Bronchial epithelial cell (primary cell): ENCODE measurements at regions not wholly inside any gene's neighbourhood (a gene's known extent, or its start where the extent isn't known, plus 50 kb on each side); places are given as distances from the start of the nearest gene placed in this dataset.

Experiments
- DNase-seq: peaks from one replicate; pipeline ENCODE4 v3.0.0-alpha.2; 2010; ENCODE audit warnings: low read depth
- FAIRE-seq: peaks from 2 replicates; lab custom pipeline; 2011; peaks lifted over from hg19 to GRCh38; lab: Jason Lieb, UNC
- H3K27me3 ChIP-seq: 2 replicates; pipeline ENCODE4 v1.5.1; 2011; ENCODE audit warnings: low read length; ENCODE audit not compliant: control insufficient read depth, insufficient read depth
- H3K36me3 ChIP-seq: 2 replicates; pipeline ENCODE4 v1.5.1; 2011; ENCODE audit warnings: low read length; ENCODE audit not compliant: control insufficient read depth, insufficient read depth
- H3K4me3 ChIP-seq: 2 replicates; pipeline ENCODE4 v1.5.1; 2011; ENCODE audit warnings: mild to moderate bottlenecking, low read depth, low read length, control low read depth
- TF ChIP-seq, protein P1 (sequence below): IDR thresholded peaks from 2 replicates; pipeline ENCODE4 v1.5.1; 2011; ENCODE audit warnings: mild to moderate bottlenecking, moderate library complexity, low read length, control low read depth, inconsistent platforms; ENCODE audit not compliant: insufficient read depth, severe bottlenecking

DNA sequence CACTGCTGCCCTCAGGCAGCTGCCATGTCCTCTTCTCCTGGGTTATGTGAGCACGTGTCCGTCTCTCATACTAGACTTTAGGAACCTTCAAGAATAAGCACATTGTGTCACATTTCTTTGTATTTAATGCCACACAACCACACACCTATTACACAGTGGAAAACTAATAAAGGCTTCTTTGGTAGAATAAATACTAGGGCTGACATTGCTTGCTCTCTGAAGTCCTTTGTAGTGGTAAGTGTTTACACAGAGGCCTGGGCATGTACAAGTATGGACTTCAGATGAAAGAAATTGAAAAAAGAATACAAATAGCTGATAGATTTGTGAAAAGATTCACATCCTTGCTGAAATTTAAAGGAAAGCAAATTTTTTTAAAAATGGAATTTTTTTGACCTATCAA, 188.1 kb upstream of the CCL2 start:
- no peak for DNase-seq
- Histone ChIP-seq H3K27me3 (no peaks in the 10 kb centered on the region), H3K36me3 (no peaks in the 10 kb centered on the region), H3K4me3 (no peak overlapping the region)
- FAIRE-seq = no peak
- TF ChIP-seq, protein P1, sequence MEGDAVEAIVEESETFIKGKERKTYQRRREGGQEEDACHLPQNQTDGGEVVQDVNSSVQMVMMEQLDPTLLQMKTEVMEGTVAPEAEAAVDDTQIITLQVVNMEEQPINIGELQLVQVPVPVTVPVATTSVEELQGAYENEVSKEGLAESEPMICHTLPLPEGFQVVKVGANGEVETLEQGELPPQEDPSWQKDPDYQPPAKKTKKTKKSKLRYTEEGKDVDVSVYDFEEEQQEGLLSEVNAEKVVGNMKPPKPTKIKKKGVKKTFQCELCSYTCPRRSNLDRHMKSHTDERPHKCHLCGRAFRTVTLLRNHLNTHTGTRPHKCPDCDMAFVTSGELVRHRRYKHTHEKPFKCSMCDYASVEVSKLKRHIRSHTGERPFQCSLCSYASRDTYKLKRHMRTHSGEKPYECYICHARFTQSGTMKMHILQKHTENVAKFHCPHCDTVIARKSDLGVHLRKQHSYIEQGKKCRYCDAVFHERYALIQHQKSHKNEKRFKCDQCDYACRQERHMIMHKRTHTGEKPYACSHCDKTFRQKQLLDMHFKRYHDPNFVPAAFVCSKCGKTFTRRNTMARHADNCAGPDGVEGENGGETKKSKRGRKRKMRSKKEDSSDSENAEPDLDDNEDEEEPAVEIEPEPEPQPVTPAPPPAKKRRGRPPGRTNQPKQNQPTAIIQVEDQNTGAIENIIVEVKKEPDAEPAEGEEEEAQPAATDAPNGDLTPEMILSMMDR = no peak

DNA sequence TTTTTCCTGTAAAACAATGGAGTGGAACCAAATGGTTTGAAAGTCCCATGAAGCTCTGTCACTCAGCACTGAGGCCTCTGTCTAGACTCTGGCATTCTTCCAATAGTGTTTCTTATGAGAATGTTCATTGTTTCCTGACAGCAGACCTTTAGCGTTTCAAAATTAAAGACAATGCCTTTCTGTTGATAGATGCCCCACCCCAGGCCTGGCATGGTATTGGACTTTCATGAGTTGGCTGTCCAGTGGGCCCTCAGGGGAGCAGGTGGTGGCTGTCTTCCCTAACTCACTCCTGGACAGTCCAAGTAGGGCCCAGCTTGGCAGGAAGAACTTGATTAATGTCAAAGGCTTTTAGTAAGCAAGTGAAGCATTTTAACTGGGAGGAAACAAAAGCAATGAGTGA, 186.5 kb upstream of the CCL2 start:
- DNase-seq (no peak), FAIRE-seq (no peak)
- Histone ChIP-seq H3K4me3 (no peak overlapping the region), H3K27me3 (no peaks in the 10 kb centered on the region), H3K36me3 (no peaks in the 10 kb centered on the region)
- TF ChIP-seq, protein P1 = no peak

DNA sequence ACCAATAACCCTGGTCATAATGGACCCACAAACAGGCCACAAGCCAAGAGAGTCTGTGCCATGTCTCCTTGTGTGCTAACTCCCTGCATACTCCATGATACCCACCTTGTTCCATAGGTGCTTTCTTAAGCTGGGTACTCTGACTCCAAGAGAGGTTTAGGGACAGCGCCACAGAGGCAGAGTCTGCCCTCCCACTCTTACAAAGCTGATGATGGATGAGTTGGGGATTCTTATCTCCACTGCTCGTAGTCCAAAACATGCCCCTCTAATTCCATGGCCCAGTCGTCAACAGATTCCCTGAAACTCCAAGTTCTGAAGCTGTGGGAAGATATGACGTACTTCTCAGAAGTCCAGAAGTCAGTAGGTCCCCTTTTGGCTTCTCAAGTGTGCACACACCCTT, 184.4 kb upstream of the CCL2 start:
- no peak overlapping the region for H3K4me3 ChIP-seq
- FAIRE-seq (no peak), DNase-seq (no peak)
- TF ChIP-seq, protein P1 = no peak
- no peaks in the 10 kb centered on the region for H3K27me3 ChIP-seq
- no peaks in the 10 kb centered on the region for H3K36me3 ChIP-seq

DNA sequence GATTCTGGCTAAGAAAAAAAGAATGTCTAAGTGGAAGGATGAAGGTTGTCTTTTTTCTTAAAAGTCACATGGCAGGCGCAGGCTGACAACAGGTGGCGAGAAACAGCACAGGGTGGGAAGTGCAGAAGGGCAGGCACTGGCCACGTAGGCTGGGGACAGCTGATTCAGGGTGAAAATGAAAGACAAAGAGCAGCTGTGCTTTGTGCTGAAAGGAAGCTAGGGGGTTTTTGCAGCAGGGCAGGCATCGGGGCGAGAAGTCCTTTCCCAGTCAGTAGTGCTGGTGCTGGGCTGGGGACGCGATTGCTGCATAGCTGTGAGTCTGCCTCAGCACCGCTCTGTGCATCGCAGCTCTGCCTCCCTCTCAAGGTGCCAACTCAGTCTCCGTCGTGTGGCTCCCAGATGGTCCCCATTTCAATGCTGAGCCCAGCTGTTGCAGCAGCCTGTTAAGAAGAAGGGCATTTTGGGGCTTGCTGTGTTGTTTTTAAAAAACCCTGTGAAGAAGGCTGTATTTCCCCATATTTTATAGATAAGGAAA, 183.1 kb upstream of the CCL2 start:
- TF ChIP-seq, protein P1 = no peak
- FAIRE-seq = no peak
- Histone ChIP-seq H3K4me3 (no peak overlapping the region), H3K27me3 (no peaks in the 10 kb centered on the region), H3K36me3 (no peaks in the 10 kb centered on the region)
- no peak for DNase-seq

DNA sequence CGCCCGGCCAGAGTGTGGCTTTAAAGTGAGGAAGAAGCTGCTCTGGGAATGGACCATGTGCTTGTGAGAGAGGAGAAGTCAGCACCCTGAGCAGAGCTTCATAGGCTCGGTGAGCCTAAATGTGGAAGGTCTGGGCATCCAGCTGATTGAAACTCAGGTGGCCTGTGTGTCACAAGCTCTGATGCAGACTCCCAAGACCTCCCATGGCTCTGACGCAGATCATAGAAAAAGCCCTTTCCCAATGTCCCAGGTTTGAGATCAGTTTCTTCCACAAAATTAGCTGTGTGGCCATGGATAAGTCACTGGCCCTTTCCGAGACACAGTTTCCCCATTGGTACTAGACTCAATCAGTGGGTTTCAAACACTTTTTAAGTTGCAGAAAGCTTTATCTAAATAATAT, 180.0 kb upstream of the CCL2 start:
- TF ChIP-seq, protein P1 = no peak
- Histone ChIP-seq H3K27me3 (no peaks in the 10 kb centered on the region), H3K4me3 (no peak overlapping the region), H3K36me3 (no peaks in the 10 kb centered on the region)
- FAIRE-seq (no peak), DNase-seq (no peak)
